H1 (cell line): ENCODE measurements at regions not wholly inside any gene's neighbourhood (a gene's known extent, or its start where the extent isn't known, plus 50 kb on each side); places are given as distances from the start of the nearest gene placed in this dataset.

Source experiments
- CTCF ChIA-PET: fragments of 300-600 bp; sonication (Branson Sonifier 250); formaldehyde crosslinking; loops from one replicate; lab custom pipeline; 2021; ENCODE audit not compliant: partially characterized antibody; lab: Charles Lee
- POLR2A ChIA-PET: fragments of 300-600 bp; sonication (Branson Sonifier 250); formaldehyde crosslinking; loops from one replicate; lab custom pipeline; 2021; ENCODE audit warnings: inconsistent platforms; ENCODE audit not compliant: partially characterized antibody; lab: Charles Lee
- DNase-seq, 2 experiments: peaks; one replicate each; pipeline versions ENCODE4 v3.0.0 to v3.0.0-alpha.2; 2010 to 2022; ENCODE audit warnings: low spot score in 2 of 2, low read depth in 1 of 2, mixed read lengths in 1 of 2
- FAIRE-seq: peaks from 2 replicates; lab custom pipeline; 2011; peaks lifted over from hg19 to GRCh38; lab: Jason Lieb, UNC
- H2AFZ ChIP-seq: 2 replicates; pipeline ENCODE4 v1.8.1; 2012; ENCODE audit warnings: low read length, inconsistent platforms
- H2AK5ac ChIP-seq: 2 replicates; pipeline ENCODE4 v1.6.1; 2013; ENCODE audit warnings: low read depth, low read length
- H2BK120ac ChIP-seq: replicated peaks from 2 replicates; pipeline ENCODE3; 2013; ENCODE audit warnings: low read depth, low read length, inconsistent platforms
- H2BK12ac ChIP-seq: 2 replicates; pipeline ENCODE4 v1.6.1; 2013; ENCODE audit warnings: low read depth, low read length
- H2BK15ac ChIP-seq: 2 replicates; pipeline ENCODE4 v1.6.1; 2013; ENCODE audit warnings: low read length
- H2BK20ac ChIP-seq: 2 replicates; pipeline ENCODE4 v1.6.1; 2013; ENCODE audit warnings: low read length
- H2BK5ac ChIP-seq: 2 replicates; pipeline ENCODE4 v1.6.1; 2013; ENCODE audit warnings: low read depth, low read length
- H3K14ac ChIP-seq: 2 replicates; pipeline ENCODE4 v1.6.1; 2013; ENCODE audit warnings: inconsistent platforms; ENCODE audit not compliant: insufficient read length
- H3K18ac ChIP-seq: 2 replicates; pipeline ENCODE4 v1.6.1; 2013; ENCODE audit warnings: low read length; ENCODE audit errors: extremely low read depth
- H3K23ac ChIP-seq: 2 replicates; pipeline ENCODE4 v1.6.1; 2013; ENCODE audit warnings: inconsistent platforms; ENCODE audit not compliant: insufficient read length
- H3K23me2 ChIP-seq: 2 replicates; pipeline ENCODE4 v1.6.1; 2013; ENCODE audit warnings: low read depth, low read length
- H3K27ac ChIP-seq: 2 replicates; pipeline ENCODE4 v1.6.1; 2011; ENCODE audit warnings: low read depth, low read length, inconsistent platforms
- H3K27me3 ChIP-seq, 4 experiments: replicated peaks in 1 of 4; 1 replicate in 1 of 4; 2 replicates in 3 of 4; pipeline versions ENCODE4 v1.6.1 to v1.8.1; 2011 to 2013; ENCODE audit warnings: low read length in 3 of 4, mild to moderate bottlenecking in 3 of 4, inconsistent platforms in 2 of 4, mixed read lengths in 2 of 4, moderate library complexity in 1 of 4; ENCODE audit not compliant: control insufficient read depth in 3 of 4, insufficient read depth in 3 of 4; ENCODE audit errors: extremely low read depth in 1 of 4
- H3K36me3 ChIP-seq, 4 experiments: 2 replicates each; pipeline versions ENCODE4 v1.6.1 to v1.8.1; 2011 to 2013; ENCODE audit warnings: mild to moderate bottlenecking in 4 of 4, low read length in 3 of 4, moderate library complexity in 2 of 4, control low read depth in 1 of 4, inconsistent platforms in 1 of 4; ENCODE audit not compliant: insufficient read depth in 4 of 4, control insufficient read depth in 2 of 4
- H3K4ac ChIP-seq: replicated peaks from 2 replicates; pipeline ENCODE3; 2013; ENCODE audit warnings: low read length, low read depth, mixed read lengths, inconsistent platforms; ENCODE audit not compliant: insufficient read length
- H3K4me1 ChIP-seq, 4 experiments: replicated peaks in 1 of 4; 1 replicate in 1 of 4; 2 replicates in 3 of 4; pipeline versions ENCODE4 v1.6.1 to v1.8.1; 2011 to 2013; ENCODE audit warnings: low read length in 3 of 4, inconsistent platforms in 2 of 4, mixed read lengths in 1 of 4; ENCODE audit not compliant: insufficient read depth in 4 of 4, control insufficient read depth in 3 of 4
- H3K4me2 ChIP-seq, 2 experiments: 2 replicates each; pipeline versions ENCODE4 v1.6.1 to v1.8.1; 2011 to 2013; ENCODE audit warnings: low read depth in 2 of 2, low read length in 2 of 2, control low read depth in 1 of 2, inconsistent platforms in 1 of 2, mild to moderate bottlenecking in 1 of 2; ENCODE audit not compliant: insufficient read depth in 1 of 2
- H3K4me3 ChIP-seq, 4 experiments: fragments of 200-600, 300-600 bp in 1 of 4; sonication (generic), shearing (Covaris generic), sonication (Bioruptor Twin) in 1 of 4; 2 replicates each; pipeline versions ENCODE4 v1.5.1 to v1.8.1; 2011 to 2016; ENCODE audit warnings: low read length in 4 of 4, low read depth in 3 of 4, control low read depth in 2 of 4, inconsistent platforms in 2 of 4, mild to moderate bottlenecking in 2 of 4, mixed read lengths in 1 of 4, moderate library complexity in 1 of 4; ENCODE audit not compliant: insufficient read depth in 2 of 4; ENCODE audit errors: extremely low read depth in 1 of 4
- H3K56ac ChIP-seq: replicated peaks from 2 replicates; pipeline ENCODE3; 2013; ENCODE audit warnings: low read depth, mild to moderate bottlenecking, mixed read lengths, low read length, inconsistent platforms; ENCODE audit not compliant: insufficient read length
- H3K79me1 ChIP-seq: 2 replicates; pipeline ENCODE4 v1.6.1; 2013; ENCODE audit warnings: low read depth, low read length, control low read depth
- H3K79me2 ChIP-seq, 2 experiments: 2 replicates each; pipeline versions ENCODE4 v1.6.1 to v1.8.1; 2012 to 2013; ENCODE audit warnings: low read length in 2 of 2, mild to moderate bottlenecking in 2 of 2, inconsistent platforms in 1 of 2; ENCODE audit not compliant: insufficient read depth in 2 of 2, control insufficient read depth in 1 of 2
- H3K9ac ChIP-seq, 4 experiments: replicated peaks in 1 of 4; 1 replicate in 1 of 4; 2 replicates in 3 of 4; pipeline versions ENCODE4 v1.6.1 to v1.8.1; 2011 to 2013; ENCODE audit warnings: low read depth in 3 of 4, low read length in 3 of 4, control low read depth in 2 of 4, mild to moderate bottlenecking in 2 of 4, moderate library complexity in 2 of 4, inconsistent platforms in 1 of 4; ENCODE audit errors: extremely low read depth in 1 of 4
- H3K9me3 ChIP-seq, 2 experiments: 2 replicates each; pipeline versions ENCODE4 v1.6.1 to v1.8.1; 2012 to 2013; ENCODE audit warnings: mild to moderate bottlenecking in 2 of 2, moderate library complexity in 2 of 2, control low read depth in 1 of 2, inconsistent platforms in 1 of 2, low read depth in 1 of 2, low read length in 1 of 2, mixed read lengths in 1 of 2; ENCODE audit not compliant: insufficient read depth in 2 of 2
- H4K20me1 ChIP-seq, 2 experiments: replicated peaks in 1 of 2; 2 replicates each; pipeline versions ENCODE3 to v1.8.1; 2011 to 2013; ENCODE audit warnings: inconsistent platforms in 2 of 2, low read length in 2 of 2, mild to moderate bottlenecking in 1 of 2; ENCODE audit not compliant: insufficient read depth in 2 of 2, control insufficient read depth in 1 of 2
- H4K5ac ChIP-seq: 2 replicates; pipeline ENCODE4 v1.6.1; 2013; ENCODE audit warnings: low read length, low read depth, mixed read lengths, inconsistent platforms; ENCODE audit not compliant: insufficient read length
- H4K8ac ChIP-seq: 2 replicates; pipeline ENCODE4 v1.8.0; 2013; ENCODE audit warnings: mild to moderate bottlenecking, moderate library complexity, low read length, inconsistent platforms; ENCODE audit not compliant: insufficient read depth; ENCODE audit errors: extremely low read depth
- H4K91ac ChIP-seq: replicated peaks from 2 replicates; pipeline ENCODE3; 2013; ENCODE audit warnings: low read length, mixed read lengths, inconsistent platforms; ENCODE audit not compliant: insufficient read length
- CHD1 ChIP-seq: IDR thresholded peaks from 2 replicates; pipeline ENCODE4 v1.6.1; 2012; ENCODE audit warnings: low read depth, low read length, improper control_type of control experiment
- HDAC6 ChIP-seq: IDR thresholded peaks from one replicate; pipeline ENCODE4 v1.7.1; 2012; ENCODE audit warnings: low read depth, mild to moderate bottlenecking, inconsistent platforms, low read length, moderate library complexity
- KDM1A ChIP-seq: fragments of 200-600, 300-600 bp; sonication (generic); IDR thresholded peaks from 2 replicates; pipeline ENCODE4 v1.7.1; 2016; ENCODE audit warnings: mild to moderate bottlenecking, low read length, borderline replicate concordance
- NRF1 ChIP-seq: IDR thresholded peaks from 2 replicates; pipeline ENCODE4 v1.6.1; 2011; ENCODE audit warnings: mild to moderate bottlenecking, low read depth, low read length, improper control_type of control experiment
- POLR2A ChIP-seq, 2 experiments: IDR thresholded peaks; 1 replicate in 1 of 2; 2 replicates in 1 of 2; pipeline ENCODE4 v1.6.1; 2011; ENCODE audit warnings: low read depth in 2 of 2, low read length in 2 of 2, mild to moderate bottlenecking in 2 of 2; ENCODE audit errors: control extremely low read depth in 1 of 2
- POU5F1 ChIP-seq: IDR thresholded peaks from 2 replicates; pipeline ENCODE4 v1.6.1; 2011; ENCODE audit warnings: low read depth, mild to moderate bottlenecking, low read length, moderate library complexity
- RFX5 ChIP-seq: IDR thresholded peaks from 2 replicates; pipeline ENCODE4 v1.6.1; 2011; ENCODE audit warnings: low read depth, low read length, improper control_type of control experiment, borderline replicate concordance
- SP1 ChIP-seq: IDR thresholded peaks from 2 replicates; pipeline ENCODE4 v1.6.1; 2011; ENCODE audit warnings: low read depth, low read length
- TF ChIP-seq, protein P1 (sequence below): IDR thresholded peaks from 2 replicates; pipeline ENCODE4 v1.6.1; 2012; ENCODE audit warnings: inconsistent platforms

DNA sequence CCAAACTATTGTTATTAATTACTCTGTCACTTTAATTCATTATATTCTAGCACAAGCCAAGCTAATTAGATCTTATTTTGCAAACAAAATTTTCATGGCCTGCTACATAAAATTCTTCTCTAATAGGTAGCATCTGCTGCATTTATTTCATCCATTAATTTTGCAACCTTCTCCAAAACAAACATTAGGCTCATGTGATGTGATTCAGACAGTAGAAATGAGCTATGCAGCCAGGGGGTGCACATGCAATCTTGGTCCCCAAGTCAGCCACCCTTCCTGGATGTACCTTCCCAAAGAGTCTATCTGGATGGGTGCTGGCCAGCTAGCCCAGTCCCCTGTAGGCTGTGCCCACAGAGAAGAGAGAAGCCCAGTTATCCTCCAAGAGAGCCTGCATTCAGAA is 242.1 kb upstream of the OSR1 start:
- H3K14ac ChIP-seq = no peak overlapping the region
- no peak for FAIRE-seq

More for the DNA sequence above, 242.1 kb upstream of the OSR1 start:
- no peak overlapping the region for H2AFZ ChIP-seq
- no peak overlapping the region for H3K23ac ChIP-seq
- ChIA-PET CTCF (interaction anchor here (1.1 to 3.3 kb wide), 2 partner anchors 8 to 76 kb away, joined by 3 to 12 read pairs; no protein-coding TSS in a partner anchor), POLR2A (no interaction called here)
- H2AK5ac ChIP-seq = no peak overlapping the region
- TF ChIP-seq NRF1 (no peak), CHD1 (no peak), POLR2A (IDR thresholded peaks at IDR 0.05; ENCODE audit: control extremely low read depth in 1 of 2, low read depth in 2 of 2, low read length in 2 of 2) (no peak), SP1 (no peak), RFX5 (no peak), KDM1A (no peak), POU5F1 (no peak), HDAC6 (no peak)
- TF ChIP-seq, protein P1, sequence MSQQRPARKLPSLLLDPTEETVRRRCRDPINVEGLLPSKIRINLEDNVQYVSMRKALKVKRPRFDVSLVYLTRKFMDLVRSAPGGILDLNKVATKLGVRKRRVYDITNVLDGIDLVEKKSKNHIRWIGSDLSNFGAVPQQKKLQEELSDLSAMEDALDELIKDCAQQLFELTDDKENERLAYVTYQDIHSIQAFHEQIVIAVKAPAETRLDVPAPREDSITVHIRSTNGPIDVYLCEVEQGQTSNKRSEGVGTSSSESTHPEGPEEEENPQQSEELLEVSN = no peak
- H3K27ac ChIP-seq = no peak overlapping the region
- H2BK5ac ChIP-seq = no peak overlapping the region
- H3K23me2 ChIP-seq = no peaks in the 10 kb centered on the region; the same call in 1 of the 2 replicates
- no peaks in the 10 kb centered on the region for H3K4me1 ChIP-seq
- H2BK20ac ChIP-seq = no peak overlapping the region
- H2BK120ac ChIP-seq = no peak overlapping the region
- no peaks in the 10 kb centered on the region for H4K20me1 ChIP-seq
- no peak overlapping the region for H4K91ac ChIP-seq
- no peak overlapping the region for H3K56ac ChIP-seq
- no peaks in the 10 kb centered on the region for H3K79me1 ChIP-seq
- H4K8ac ChIP-seq = no peak overlapping the region
- no peak overlapping the region for H3K9ac ChIP-seq
- H4K5ac ChIP-seq = no peak overlapping the region
- H3K27me3 ChIP-seq = no peaks in the 10 kb centered on the region
- H3K18ac ChIP-seq = no peak overlapping the region
- H3K79me2 ChIP-seq = no peaks in the 10 kb centered on the region
- H3K36me3 ChIP-seq = no peaks in the 10 kb centered on the region
- no peak overlapping the region for H3K4me2 ChIP-seq
- no peak overlapping the region for H3K4ac ChIP-seq
- H3K9me3 ChIP-seq = no peaks in the 10 kb centered on the region
- H3K4me3 ChIP-seq = no peak overlapping the region
- no peak overlapping the region for H2BK15ac ChIP-seq
- no peak overlapping the region for H2BK12ac ChIP-seq
- DNase-seq = no peak
